NB4 (cell line): ENCODE measurements at regions not wholly inside any gene's neighbourhood (a gene's known extent, or its start where the extent isn't known, plus 50 kb on each side); places are given as distances from the start of the nearest gene placed in this dataset.

Experiments
- DNase-seq: peaks from one replicate; pipeline ENCODE4 v3.0.0; 2010; ENCODE audit warnings: low read depth
- H3K4me3 ChIP-seq: one replicate; pipeline ENCODE4 v1.5.1; 2011; ENCODE audit warnings: mild to moderate bottlenecking, low read depth, low read length, moderate library complexity
- MAX ChIP-seq: IDR thresholded peaks from 2 replicates; pipeline ENCODE4 v1.6.1; 2011; ENCODE audit warnings: low read depth, low read length
- MYC ChIP-seq: IDR thresholded peaks from 2 replicates; pipeline ENCODE4 v1.6.1; 2011; ENCODE audit warnings: low read depth, low read length
- POLR2A ChIP-seq: IDR thresholded peaks from 2 replicates; pipeline ENCODE4 v1.6.1; 2011; ENCODE audit warnings: mild to moderate bottlenecking; ENCODE audit not compliant: insufficient read length; ENCODE audit errors: extremely low read depth
- TF ChIP-seq, protein P1 (sequence below): IDR thresholded peaks from one replicate; pipeline ENCODE4 v1.5.1; 2012; ENCODE audit warnings: low read depth, low read length

- no peak overlapping the region for H3K4me3 ChIP-seq
- no peak for DNase-seq
- TF ChIP-seq POLR2A (no peak), MYC (no peak), MAX (no peak)
- TF ChIP-seq, protein P1, sequence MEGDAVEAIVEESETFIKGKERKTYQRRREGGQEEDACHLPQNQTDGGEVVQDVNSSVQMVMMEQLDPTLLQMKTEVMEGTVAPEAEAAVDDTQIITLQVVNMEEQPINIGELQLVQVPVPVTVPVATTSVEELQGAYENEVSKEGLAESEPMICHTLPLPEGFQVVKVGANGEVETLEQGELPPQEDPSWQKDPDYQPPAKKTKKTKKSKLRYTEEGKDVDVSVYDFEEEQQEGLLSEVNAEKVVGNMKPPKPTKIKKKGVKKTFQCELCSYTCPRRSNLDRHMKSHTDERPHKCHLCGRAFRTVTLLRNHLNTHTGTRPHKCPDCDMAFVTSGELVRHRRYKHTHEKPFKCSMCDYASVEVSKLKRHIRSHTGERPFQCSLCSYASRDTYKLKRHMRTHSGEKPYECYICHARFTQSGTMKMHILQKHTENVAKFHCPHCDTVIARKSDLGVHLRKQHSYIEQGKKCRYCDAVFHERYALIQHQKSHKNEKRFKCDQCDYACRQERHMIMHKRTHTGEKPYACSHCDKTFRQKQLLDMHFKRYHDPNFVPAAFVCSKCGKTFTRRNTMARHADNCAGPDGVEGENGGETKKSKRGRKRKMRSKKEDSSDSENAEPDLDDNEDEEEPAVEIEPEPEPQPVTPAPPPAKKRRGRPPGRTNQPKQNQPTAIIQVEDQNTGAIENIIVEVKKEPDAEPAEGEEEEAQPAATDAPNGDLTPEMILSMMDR = no peak
These were observed 308.4 kb upstream of the MEF2C start for GRCh38 chr5:89191374-89191773.

DNA sequence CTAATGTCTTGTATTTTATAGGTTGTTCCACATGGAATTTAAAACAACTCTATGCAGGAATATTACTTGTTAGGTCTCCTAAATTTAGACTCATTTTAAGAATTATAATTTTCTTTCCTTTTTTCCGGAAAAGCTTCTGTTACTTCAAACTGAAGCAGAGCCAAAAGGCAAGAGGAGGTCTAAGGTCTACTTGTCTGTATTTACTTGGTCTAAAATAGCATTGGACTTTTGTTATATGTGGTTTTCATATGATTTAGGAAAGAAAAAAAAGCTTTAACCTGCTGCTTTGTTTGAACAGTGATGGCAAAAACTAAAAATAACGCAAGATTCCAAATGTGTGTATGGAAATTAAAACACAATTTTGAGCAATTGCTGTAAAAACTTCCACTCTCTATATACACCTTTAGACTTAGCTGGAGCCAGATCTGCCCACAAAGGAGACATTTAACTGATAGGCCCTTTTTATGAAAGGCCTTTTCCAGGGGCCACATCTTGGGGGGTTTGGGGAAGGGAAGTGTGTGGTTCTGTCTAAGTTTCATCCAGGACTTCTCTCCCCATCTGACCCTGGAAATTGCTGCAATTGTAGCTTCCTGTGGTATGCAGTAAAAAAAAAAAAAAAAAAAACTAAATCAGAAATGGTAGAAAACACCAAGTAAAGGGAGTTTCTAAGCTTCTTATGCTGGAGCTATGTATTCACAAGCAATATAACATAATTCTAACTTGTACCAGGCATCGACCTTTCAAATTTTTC is 307.7 kb upstream of the MEF2C start:
- DNase-seq = no peak
- H3K4me3 ChIP-seq = no peak overlapping the region
- TF ChIP-seq, protein P1 = no peak
- TF ChIP-seq MAX = no peak
- TF ChIP-seq MYC = no peak
- no peak for TF ChIP-seq POLR2A

DNA sequence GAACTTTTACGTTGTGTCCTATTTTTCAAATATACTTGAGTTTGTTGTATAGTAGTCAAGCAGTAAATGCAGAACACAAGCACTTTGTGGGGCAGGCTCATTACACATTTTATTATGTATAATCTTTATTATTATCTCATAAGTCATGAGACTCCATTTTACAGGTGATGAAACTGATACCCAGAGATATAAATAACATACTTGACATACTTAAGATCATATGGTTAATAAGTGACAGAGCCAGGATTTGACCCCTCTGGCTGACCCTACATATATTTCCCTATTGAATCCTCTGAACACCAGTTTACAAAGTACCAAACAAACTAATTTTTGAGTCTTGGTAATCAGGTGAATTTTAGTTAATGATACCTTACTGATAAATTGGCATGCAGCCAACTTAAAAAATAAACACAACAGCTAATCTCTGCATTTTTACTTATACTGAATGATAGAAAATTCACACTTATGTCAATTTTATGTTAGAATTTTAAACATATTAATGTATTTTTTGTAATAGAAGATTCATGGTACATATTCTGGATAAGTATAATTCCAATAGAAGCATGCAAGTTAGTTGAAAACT is 305.0 kb upstream of the MEF2C start:
- H3K4me3 ChIP-seq = no peak overlapping the region
- DNase-seq = no peak
- TF ChIP-seq POLR2A (no peak), MYC (no peak), MAX (no peak)
- TF ChIP-seq, protein P1 = no peak

GRCh38 chr5:89187268-89187667 is 304.3 kb upstream of the MEF2C start:
- TF ChIP-seq, protein P1 = no peak
- TF ChIP-seq MAX (no peak), POLR2A (no peak)
- H3K4me3 ChIP-seq = no peak overlapping the region
- no peak for DNase-seq

DNA sequence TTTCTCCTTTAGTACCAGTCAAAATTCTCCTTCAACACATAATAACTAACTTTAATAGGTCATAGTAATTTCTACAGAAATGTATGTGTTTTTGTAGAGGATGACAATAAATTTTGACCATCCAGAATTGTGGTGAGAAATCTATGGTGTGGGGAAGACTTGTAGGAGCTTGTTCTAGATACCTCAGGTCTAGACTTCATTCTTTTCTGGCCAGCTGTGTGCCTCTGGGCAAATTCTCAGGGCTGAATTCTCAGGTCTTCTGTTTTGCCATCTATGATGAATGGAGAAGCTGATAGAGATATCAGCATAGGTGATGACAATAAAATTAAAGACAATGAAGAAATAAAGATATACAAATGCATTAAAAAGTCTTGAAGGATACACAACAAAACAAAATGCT is 298.6 kb upstream of the MEF2C start:
- H3K4me3 ChIP-seq = no peak overlapping the region
- no peak for TF ChIP-seq MAX
- TF ChIP-seq POLR2A = no peak
- TF ChIP-seq, protein P1 = no peak
- DNase-seq = no peak
